ENCODE measurements at regions not wholly inside any gene's neighbourhood (a gene's known extent, or its start where the extent isn't known, plus 50 kb on each side); places are given as distances from the start of the nearest gene placed in this dataset.

GRCh38 chr15:95119041-95119610 is 887.8 kb downstream of the MCTP2 start (continued):
- no peak for TF ChIP-seq REST (IDR thresholded peaks at IDR 0.05; ENCODE audit: unreplicated experiment)
- TF ChIP-seq ZNF462 (CRISPR knock-in tag; IDR thresholded peaks at IDR 0.05), result no peak
- no peak for TF ChIP-seq JUNB (IDR thresholded peaks at IDR 0.05; ENCODE audit: unreplicated experiment)

- H3K4me1 ChIP-seq (ENCODE audit: insufficient read depth), result no peaks in the 10 kb centered on the region
- H2AFZ ChIP-seq, result no peak overlapping the region
- no peak for ATAC-seq
- H3F3A ChIP-seq (replicated peaks; ENCODE audit: low read depth), result no peaks in the 10 kb centered on the region
- no peaks in the 10 kb centered on the region for H3K36me3 ChIP-seq (ENCODE audit: insufficient read depth)
- no peak overlapping the region for H3K4me3 ChIP-seq
- no peak overlapping the region for H3K27ac ChIP-seq (ENCODE audit: low read depth)
- no peak for DNase-seq (ENCODE audit: low spot score)
- no peak overlapping the region for H3K4me2 ChIP-seq
- H3K9me2 ChIP-seq (ENCODE audit: insufficient read depth), result 0 out of 2 replicates have a peak, but pooled peaks cover 3% of the 10 kb centered on the region
- no peaks in the 10 kb centered on the region for H4K20me1 ChIP-seq (replicated peaks; ENCODE audit: insufficient read depth)
- H3K36me3 Mint-ChIP-seq (ENCODE audit: low read depth), result no peaks in the 10 kb centered on the region
- no peak overlapping the region for H3K4me3 Mint-ChIP-seq
- no peaks in the 10 kb centered on the region for H3K4me1 Mint-ChIP-seq
- H3K9me3 Mint-ChIP-seq, result no peaks in the 10 kb centered on the region
- H3K79me2 ChIP-seq (replicated peaks; ENCODE audit: insufficient read depth), result no peaks in the 10 kb centered on the region
- H3K27ac Mint-ChIP-seq, result no peak overlapping the region
- H3K27me3 Mint-ChIP-seq (ENCODE audit: insufficient read depth, low read depth, poor library complexity), result peaks cover 1% of the 10 kb centered on the region
- H3K27me3 ChIP-seq (ENCODE audit: insufficient read depth), result no peaks in the 10 kb centered on the region
- TF ChIP-seq POLR2AphosphoS5 (IDR thresholded peaks at IDR 0.05; ENCODE audit: low read depth) (no peak), ZNF462 (CRISPR knock-in tag; IDR thresholded peaks at IDR 0.05) (no peak), EZH2 (IDR thresholded peaks at IDR 0.05; ENCODE audit: low read depth, unreplicated experiment) (no peak), JUNB (IDR thresholded peaks at IDR 0.05; ENCODE audit: unreplicated experiment) (no peak)
Measured at GRCh38 chr15:95120595-95120994, 889.2 kb downstream of the MCTP2 start.
